ENCODE measurements at regions not wholly inside any gene's neighbourhood (a gene's known extent, or its start where the extent isn't known, plus 50 kb on each side); places are given as distances from the start of the nearest gene placed in this dataset.

DNA sequence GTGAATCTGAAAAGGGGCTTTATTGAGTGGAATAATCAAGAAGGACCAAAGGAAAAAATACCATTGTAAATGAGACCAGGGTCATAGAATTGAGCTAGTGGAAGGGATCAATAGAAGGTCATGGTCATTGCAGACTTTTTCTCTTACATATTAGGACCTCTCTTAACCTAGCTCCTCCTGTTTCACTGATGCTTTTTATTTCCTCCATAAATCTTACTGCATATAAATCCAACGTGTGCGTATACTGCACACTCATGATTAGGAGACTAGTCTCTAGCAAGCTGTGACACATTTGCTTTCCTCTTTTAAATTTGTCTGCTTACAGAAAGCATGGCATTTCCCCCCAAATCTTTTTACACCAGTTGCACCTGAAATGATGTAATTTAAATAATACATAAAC lies 179.6 kb upstream of the B3GALT2 start:
- H3K4me3 ChIP-seq (ENCODE audit: low read depth, low read length): no peak overlapping the region
- DNase-seq (ENCODE audit: low read depth, low spot score): no peak
- CTCF ChIA-PET: no interaction called here
- TF ChIP-seq, protein P1, sequence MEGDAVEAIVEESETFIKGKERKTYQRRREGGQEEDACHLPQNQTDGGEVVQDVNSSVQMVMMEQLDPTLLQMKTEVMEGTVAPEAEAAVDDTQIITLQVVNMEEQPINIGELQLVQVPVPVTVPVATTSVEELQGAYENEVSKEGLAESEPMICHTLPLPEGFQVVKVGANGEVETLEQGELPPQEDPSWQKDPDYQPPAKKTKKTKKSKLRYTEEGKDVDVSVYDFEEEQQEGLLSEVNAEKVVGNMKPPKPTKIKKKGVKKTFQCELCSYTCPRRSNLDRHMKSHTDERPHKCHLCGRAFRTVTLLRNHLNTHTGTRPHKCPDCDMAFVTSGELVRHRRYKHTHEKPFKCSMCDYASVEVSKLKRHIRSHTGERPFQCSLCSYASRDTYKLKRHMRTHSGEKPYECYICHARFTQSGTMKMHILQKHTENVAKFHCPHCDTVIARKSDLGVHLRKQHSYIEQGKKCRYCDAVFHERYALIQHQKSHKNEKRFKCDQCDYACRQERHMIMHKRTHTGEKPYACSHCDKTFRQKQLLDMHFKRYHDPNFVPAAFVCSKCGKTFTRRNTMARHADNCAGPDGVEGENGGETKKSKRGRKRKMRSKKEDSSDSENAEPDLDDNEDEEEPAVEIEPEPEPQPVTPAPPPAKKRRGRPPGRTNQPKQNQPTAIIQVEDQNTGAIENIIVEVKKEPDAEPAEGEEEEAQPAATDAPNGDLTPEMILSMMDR (IDR thresholded peaks at IDR 0.05; ENCODE audit: insufficient read depth, low read length, missing control alignments): no peak
- POLR2A ChIA-PET: no interaction called here

DNA sequence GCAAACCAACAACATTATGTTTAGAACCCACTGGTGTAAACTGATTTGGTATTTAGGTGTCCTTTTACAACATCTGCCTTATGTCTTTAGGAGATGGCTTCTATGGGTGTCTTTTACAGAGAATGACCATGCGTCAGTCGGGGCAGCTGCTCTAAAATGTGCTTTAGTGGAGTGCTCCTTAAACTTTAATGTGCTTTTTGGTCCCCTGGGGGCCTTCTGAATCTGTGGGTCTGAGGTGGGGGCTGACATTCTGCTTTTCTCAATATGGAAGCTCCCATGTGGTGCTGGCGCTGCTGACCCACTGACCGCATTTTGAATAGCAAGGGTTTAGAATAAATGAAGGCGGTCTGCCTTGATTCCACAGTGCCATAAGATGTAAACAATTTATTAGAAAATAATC lies 173.2 kb upstream of the B3GALT2 start:
- CTCF ChIA-PET: no interaction called here
- POLR2A ChIA-PET: no interaction called here
- H3K4me3 ChIP-seq (ENCODE audit: low read depth, low read length): no peak overlapping the region
- DNase-seq (ENCODE audit: low read depth, low spot score): no peak
- TF ChIP-seq, protein P1 (IDR thresholded peaks at IDR 0.05; ENCODE audit: insufficient read depth, low read length, missing control alignments): no peak

DNA sequence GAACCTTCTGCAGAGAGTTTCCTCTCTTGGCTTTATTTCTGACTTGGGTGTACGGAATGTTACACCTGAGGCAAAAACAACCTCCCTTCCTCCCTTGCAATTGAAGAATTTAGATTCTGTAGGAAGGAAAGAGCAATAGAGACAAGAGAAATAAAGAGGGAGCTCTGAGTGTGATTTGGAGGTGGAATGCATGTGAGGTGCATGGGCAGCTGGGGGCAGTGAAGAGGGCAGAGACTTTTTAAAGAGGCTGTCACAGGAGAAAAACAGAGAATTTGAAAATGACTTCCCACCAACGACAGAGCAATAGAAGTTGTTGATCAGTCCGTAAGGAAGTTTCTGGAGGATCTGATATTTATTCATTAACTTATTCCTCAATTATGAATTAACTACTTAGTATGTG lies 172.0 kb upstream of the B3GALT2 start:
- no peak overlapping the region for H3K4me3 ChIP-seq (ENCODE audit: low read depth, low read length)
- DNase-seq (ENCODE audit: low read depth, low spot score): no peak
- CTCF ChIA-PET: no interaction called here
- POLR2A ChIA-PET: no interaction called here
- TF ChIP-seq, protein P1 (IDR thresholded peaks at IDR 0.05; ENCODE audit: insufficient read depth, low read length, missing control alignments): no peak

DNA sequence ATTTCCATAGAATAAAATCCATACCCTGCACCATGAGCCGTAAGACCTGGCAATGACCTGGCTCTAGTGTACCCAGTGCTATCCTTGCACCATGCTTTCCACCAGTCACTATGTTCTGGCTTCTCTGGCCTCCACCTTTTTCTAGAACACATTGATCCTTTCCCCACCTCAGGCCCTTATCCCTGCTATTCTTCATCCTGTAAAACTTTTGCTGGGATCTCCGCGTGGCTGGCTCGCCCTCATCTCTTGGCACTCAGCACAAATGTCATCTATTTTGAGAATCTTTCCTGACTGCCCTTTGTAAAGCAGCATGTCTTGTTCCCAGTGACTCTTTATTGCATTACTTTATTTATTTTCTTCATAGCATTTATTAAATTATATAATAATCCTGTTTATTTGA lies 169.8 kb upstream of the B3GALT2 start:
- POLR2A ChIA-PET: no interaction called here
- TF ChIP-seq, protein P1 (IDR thresholded peaks at IDR 0.05; ENCODE audit: insufficient read depth, low read length, missing control alignments): no peak
- no peak overlapping the region for H3K4me3 ChIP-seq (ENCODE audit: low read depth, low read length)
- DNase-seq (ENCODE audit: low read depth, low spot score): no peak
- CTCF ChIA-PET: no interaction called here

DNA sequence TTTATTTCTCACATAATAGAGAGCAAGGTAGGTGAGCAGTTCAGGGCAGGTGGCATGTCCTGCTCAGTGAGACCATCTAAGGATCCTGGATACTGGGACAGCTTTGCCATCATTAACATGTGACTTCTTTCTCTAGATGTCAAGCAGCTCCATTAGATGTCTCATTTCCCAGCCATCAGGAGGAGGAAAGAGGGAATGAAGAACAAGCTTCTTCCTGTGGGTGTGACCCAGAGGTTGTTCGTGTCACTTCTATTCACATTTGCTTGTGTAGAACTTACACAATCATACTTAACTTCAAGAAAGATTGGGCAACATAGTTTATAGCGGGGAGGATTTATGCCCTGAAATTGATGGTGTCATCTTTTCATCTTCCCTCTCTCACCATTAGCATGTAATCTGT lies 169.2 kb upstream of the B3GALT2 start:
- TF ChIP-seq, protein P1 (IDR thresholded peaks at IDR 0.05; ENCODE audit: insufficient read depth, low read length, missing control alignments): no peak
- DNase-seq (ENCODE audit: low read depth, low spot score): no peak
- CTCF ChIA-PET: interaction anchor here (1.0 kb wide), 1 partner anchor 165 kb away, joined by 3 read pairs; no protein-coding TSS in a partner anchor
- H3K4me3 ChIP-seq (ENCODE audit: low read depth, low read length): no peak overlapping the region
- POLR2A ChIA-PET: no interaction called here

DNA sequence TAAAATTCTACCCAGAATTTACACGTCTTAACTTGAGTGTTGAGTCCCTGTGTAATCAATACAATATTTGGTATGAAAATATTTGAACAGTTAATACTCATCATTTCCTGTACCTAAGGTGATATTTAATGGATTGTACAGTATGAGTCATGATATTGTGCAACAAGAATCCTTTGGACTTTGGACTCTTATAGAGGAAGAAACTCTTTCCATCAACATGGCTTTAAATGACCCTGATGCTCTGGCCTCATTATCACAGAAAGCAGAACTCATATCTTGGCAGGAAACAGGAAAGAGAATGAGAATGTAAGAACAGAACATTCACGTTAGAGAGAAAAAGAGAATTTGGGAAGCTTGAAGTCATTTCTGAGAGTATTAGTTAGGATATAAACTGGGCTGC lies 168.8 kb upstream of the B3GALT2 start:
- no peak for DNase-seq (ENCODE audit: low read depth, low spot score)
- POLR2A ChIA-PET: no interaction called here
- TF ChIP-seq, protein P1 (IDR thresholded peaks at IDR 0.05; ENCODE audit: insufficient read depth, low read length, missing control alignments): no peak
- H3K4me3 ChIP-seq (ENCODE audit: low read depth, low read length): no peak overlapping the region
- CTCF ChIA-PET: interaction anchor here (1.0 kb wide), 1 partner anchor 165 kb away, joined by 3 read pairs; no protein-coding TSS in a partner anchor

All from AG04449 (cell line).